Esophagus squamous epithelium (tissue), 4 donors: ENCODE measurements at regions not wholly inside any gene's neighbourhood (a gene's known extent, or its start where the extent isn't known, plus 50 kb on each side); places are given as distances from the start of the nearest gene placed in this dataset.

Source experiments
- CTCF ChIP-seq, 6 experiments: fragments of 450-650 bp in 4 of 6; fragments of 200-600 bp in 2 of 6; sonication (generic) in 2 of 6; IDR thresholded peaks; one replicate each; pipeline ENCODE4 v1.5.1; 2016 to 2019; ENCODE audit warnings: antibody characterized with exemption in 6 of 6, mild to moderate bottlenecking in 4 of 6, moderate library complexity in 4 of 6
- POLR2A ChIP-seq, 4 donors: fragments of 450-650 bp; IDR thresholded peaks; one replicate each; pipeline ENCODE4 v1.6.1; 2017; ENCODE audit warnings: antibody characterized with exemption in 4 of 4, mild to moderate bottlenecking in 4 of 4, moderate library complexity in 3 of 4

- TF ChIP-seq CTCF (IDR thresholded peaks at IDR 0.05): no peak
- TF ChIP-seq POLR2A (IDR thresholded peaks at IDR 0.05): no peak
Observed at GRCh38 chr11:70925238-70925637, 327.1 kb downstream of the SHANK2 start.
